Activated T-helper 1 cell treated with anti-CD3 and anti-CD28 coated beads, Interleukin-12 subunit alpha, Interleukin-12 subunit beta, Interleukin-2, Interleukin-4 antibody, amounts not matched to agents 30 ng/mL and 10 ng/mL and 1 ng/mL, durations not matched to agents 14 hours and 24 hours and 36 hours (primary cell): ENCODE measurements at regions not wholly inside any gene's neighbourhood (a gene's known extent, or its start where the extent isn't known, plus 50 kb on each side); places are given as distances from the start of the nearest gene placed in this dataset.

Experiments
- DNase-seq: peaks from one replicate; pipeline ENCODE4 v3.0.0; 2021; ENCODE audit warnings: low spot score
- H3K27ac Mint-ChIP-seq: one replicate; pipeline ENCODE4 v1.8.0; 2021; ENCODE audit warnings: mild to moderate bottlenecking, mixed read lengths
- H3K27me3 Mint-ChIP-seq: one replicate; pipeline ENCODE4 v1.8.0; 2022; ENCODE audit warnings: mild to moderate bottlenecking, moderate library complexity, mixed read lengths; ENCODE audit not compliant: insufficient read depth
- H3K36me3 Mint-ChIP-seq: one replicate; pipeline ENCODE4 v1.8.0; 2021; ENCODE audit warnings: low read depth, mixed read lengths
- H3K4me1 Mint-ChIP-seq: one replicate; pipeline ENCODE4 v1.8.0; 2021; ENCODE audit warnings: low read depth, mixed read lengths
- H3K4me3 Mint-ChIP-seq: one replicate; pipeline ENCODE4 v1.8.0; 2021; ENCODE audit warnings: mild to moderate bottlenecking, moderate library complexity, mixed read lengths
- H3K9me3 Mint-ChIP-seq: one replicate; pipeline ENCODE4 v1.8.0; 2021; ENCODE audit warnings: mixed read lengths
- intact Hi-C: fragments of 100-400 bp; cut with micrococcal nuclease; formaldehyde crosslinking; loops from one replicate; pipeline ENCODE4 v1.15.1; 2024

- intact Hi-C loops = no loop called here
- no peaks in the 10 kb centered on the region for H3K27me3 Mint-ChIP-seq
Measured at GRCh38 chr2:155318710-155319109, 620.2 kb downstream of the KCNJ3 start.

DNA sequence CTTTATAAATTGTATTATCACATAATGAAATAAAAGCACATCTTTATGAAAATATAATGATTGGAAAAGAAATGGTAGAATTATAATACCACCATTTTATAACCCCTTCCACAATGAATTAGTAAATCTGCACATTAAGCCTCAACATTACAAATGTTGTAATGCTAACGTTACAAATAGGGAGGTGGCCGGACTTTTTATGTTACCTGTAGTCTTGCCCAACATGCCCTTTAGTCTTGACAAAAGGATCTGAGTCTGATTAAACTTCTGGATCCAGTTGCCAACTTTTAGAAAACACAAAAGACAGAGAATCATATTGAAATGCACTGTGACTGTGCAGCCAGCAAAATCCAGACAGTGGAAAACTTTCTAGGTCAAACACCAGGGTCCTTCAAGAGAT is 617.3 kb downstream of the KCNJ3 start:
- no peaks in the 10 kb centered on the region for H3K9me3 Mint-ChIP-seq
- no peak for DNase-seq
- H3K4me3 Mint-ChIP-seq = no peak overlapping the region
- no peaks in the 10 kb centered on the region for H3K4me1 Mint-ChIP-seq
- H3K27ac Mint-ChIP-seq = no peak overlapping the region
- no peaks in the 10 kb centered on the region for H3K36me3 Mint-ChIP-seq
- intact Hi-C loops = no loop called here
- H3K27me3 Mint-ChIP-seq = no peaks in the 10 kb centered on the region

More at GRCh38 chr2:155318710-155319109, 620.2 kb downstream of the KCNJ3 start:
- H3K27ac Mint-ChIP-seq = no peak overlapping the region
- H3K36me3 Mint-ChIP-seq = no peaks in the 10 kb centered on the region
- no peak overlapping the region for H3K4me3 Mint-ChIP-seq
- no peak for DNase-seq
- no peaks in the 10 kb centered on the region for H3K9me3 Mint-ChIP-seq
- no peaks in the 10 kb centered on the region for H3K4me1 Mint-ChIP-seq

DNA sequence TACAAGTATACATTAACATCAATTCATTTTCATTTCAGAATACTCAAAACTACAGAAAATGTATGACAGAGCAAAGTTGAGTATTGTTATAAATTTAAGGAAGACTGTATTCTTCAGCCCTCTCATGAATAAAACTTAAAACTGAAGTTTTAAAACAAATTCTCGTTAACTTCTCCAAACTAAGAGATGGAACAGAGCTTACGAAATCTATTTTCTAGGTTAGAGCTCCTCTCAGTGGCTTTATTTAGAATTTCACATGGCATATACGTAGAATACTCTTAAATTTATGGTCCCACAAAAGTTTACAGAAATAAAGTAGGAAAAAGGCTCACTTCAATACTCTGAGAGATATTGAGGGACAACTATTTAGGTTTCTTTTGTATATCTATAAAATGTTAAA is 612.1 kb downstream of the KCNJ3 start:
- Mint-ChIP-seq H3K9me3 (no peaks in the 10 kb centered on the region), H3K4me1 (no peaks in the 10 kb centered on the region), H3K36me3 (no peaks in the 10 kb centered on the region), H3K27me3 (no peaks in the 10 kb centered on the region), H3K27ac (no peak overlapping the region), H3K4me3 (no peak overlapping the region)
- DNase-seq = no peak
- intact Hi-C loops = loop anchor here (2.0 kb wide), 1 partner anchor 858 kb away; no protein-coding TSS in a partner anchor

GRCh38 chr2:155309483-155309882 is 611.0 kb downstream of the KCNJ3 start:
- Mint-ChIP-seq H3K27ac (no peak overlapping the region), H3K4me3 (no peak overlapping the region), H3K36me3 (no peaks in the 10 kb centered on the region), H3K4me1 (no peaks in the 10 kb centered on the region), H3K27me3 (no peaks in the 10 kb centered on the region), H3K9me3 (no peaks in the 10 kb centered on the region)
- DNase-seq = no peak
- intact Hi-C loops = loop anchor here (10.0 kb wide), 1 partner anchor 685 kb away; no protein-coding TSS in a partner anchor

GRCh38 chr2:155308367-155309009 is 610.0 kb downstream of the KCNJ3 start:
- no peaks in the 10 kb centered on the region for H3K9me3 Mint-ChIP-seq
- no peaks in the 10 kb centered on the region for H3K27me3 Mint-ChIP-seq
- intact Hi-C loops = loop anchor here (10.0 kb wide), 1 partner anchor 684 kb away; no protein-coding TSS in a partner anchor
- H3K27ac Mint-ChIP-seq = no peak overlapping the region
- H3K36me3 Mint-ChIP-seq = no peaks in the 10 kb centered on the region
- H3K4me3 Mint-ChIP-seq = no peak overlapping the region
- no peaks in the 10 kb centered on the region for H3K4me1 Mint-ChIP-seq
- no peak for DNase-seq

DNA sequence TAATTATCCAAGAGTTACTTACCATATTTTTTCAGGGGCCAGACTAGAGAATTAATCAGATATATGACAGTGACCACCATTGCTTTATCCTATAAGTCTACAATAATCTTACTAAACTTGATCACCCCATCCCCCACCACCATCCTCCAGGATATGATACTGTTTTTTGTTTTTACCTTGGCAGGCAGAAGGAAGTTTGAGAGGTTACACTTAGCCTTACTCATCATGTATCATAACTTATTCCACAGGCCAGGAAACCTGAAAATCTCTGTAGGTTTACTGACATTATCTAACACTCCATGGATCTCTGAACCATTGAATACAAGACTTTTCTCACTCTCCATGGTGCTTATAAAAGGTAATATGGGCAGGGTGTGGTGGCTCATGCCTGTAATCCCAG is 602.7 kb downstream of the KCNJ3 start:
- H3K27me3 Mint-ChIP-seq = no peaks in the 10 kb centered on the region
- no peaks in the 10 kb centered on the region for H3K36me3 Mint-ChIP-seq
- no peaks in the 10 kb centered on the region for H3K4me1 Mint-ChIP-seq
- H3K9me3 Mint-ChIP-seq = no peaks in the 10 kb centered on the region
- no peak overlapping the region for H3K4me3 Mint-ChIP-seq
- no peak overlapping the region for H3K27ac Mint-ChIP-seq
- DNase-seq = no peak
- intact Hi-C loops = loop anchor here (10.0 kb wide), 1 partner anchor 676 kb away; no protein-coding TSS in a partner anchor

DNA sequence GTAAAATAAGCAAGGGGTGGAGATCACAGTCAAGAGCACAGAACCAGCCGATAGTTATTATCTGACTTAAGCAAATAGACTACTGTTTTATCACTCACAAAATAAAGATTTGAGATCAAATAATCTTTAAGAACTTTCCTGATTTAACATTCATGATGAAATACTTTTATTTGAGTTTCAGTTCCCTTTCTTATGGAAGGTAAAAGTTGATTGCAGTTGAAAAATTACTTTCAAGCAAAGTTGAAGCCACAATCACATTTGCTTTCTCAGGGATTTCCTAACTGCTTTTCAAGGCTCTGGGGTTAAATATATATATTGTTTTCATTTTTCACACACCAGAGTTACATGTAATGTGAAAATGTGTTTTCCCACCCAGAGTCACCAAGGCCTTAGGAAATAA is 599.5 kb downstream of the KCNJ3 start:
- Mint-ChIP-seq H3K27ac (no peak overlapping the region), H3K4me3 (no peak overlapping the region), H3K9me3 (no peaks in the 10 kb centered on the region), H3K27me3 (no peaks in the 10 kb centered on the region), H3K4me1 (no peaks in the 10 kb centered on the region), H3K36me3 (no peaks in the 10 kb centered on the region)
- intact Hi-C loops = no loop called here
- no peak for DNase-seq

- H3K9me3 Mint-ChIP-seq = no peaks in the 10 kb centered on the region
- H3K4me3 Mint-ChIP-seq = no peak overlapping the region
- no peak overlapping the region for H3K27ac Mint-ChIP-seq
- H3K36me3 Mint-ChIP-seq = no peaks in the 10 kb centered on the region
- no peaks in the 10 kb centered on the region for H3K4me1 Mint-ChIP-seq
- no peak for DNase-seq
- intact Hi-C loops = no loop called here
- H3K27me3 Mint-ChIP-seq = no peaks in the 10 kb centered on the region
Measured at GRCh38 chr2:155294358-155294757, 595.9 kb downstream of the KCNJ3 start.

DNA sequence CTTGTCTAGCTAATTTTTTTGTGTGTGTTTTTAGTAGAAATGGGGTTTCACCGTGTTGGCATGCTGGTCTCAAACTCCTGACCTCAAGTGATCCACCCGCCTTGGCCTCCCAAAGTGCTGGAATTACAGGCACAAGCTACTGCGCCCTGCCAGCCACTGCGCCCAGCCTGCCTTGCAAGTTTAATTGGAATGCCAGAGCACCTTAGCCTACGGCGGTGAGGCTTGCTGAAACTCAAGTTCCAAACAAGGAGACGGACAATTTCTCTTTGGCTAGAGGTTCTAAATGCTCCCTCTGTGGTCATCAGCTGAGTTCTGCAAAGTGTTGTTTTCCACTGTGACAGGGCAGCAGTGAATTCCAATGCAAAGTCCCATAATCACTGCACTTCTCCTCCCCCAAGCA is 583.4 kb downstream of the KCNJ3 start:
- Mint-ChIP-seq H3K4me3 (no peak overlapping the region), H3K4me1 (no peaks in the 10 kb centered on the region), H3K27ac (no peak overlapping the region), H3K36me3 (no peaks in the 10 kb centered on the region), H3K27me3 (no peaks in the 10 kb centered on the region), H3K9me3 (no peaks in the 10 kb centered on the region)
- intact Hi-C loops = no loop called here
- no peak for DNase-seq

GRCh38 chr2:155273323-155273722 is 574.8 kb downstream of the KCNJ3 start:
- H3K27me3 Mint-ChIP-seq = no peaks in the 10 kb centered on the region

GRCh38 chr2:155266583-155266982 is 568.1 kb downstream of the KCNJ3 start:
- H3K9me3 Mint-ChIP-seq = no peaks in the 10 kb centered on the region
- no peaks in the 10 kb centered on the region for H3K36me3 Mint-ChIP-seq
- no peak for DNase-seq
- H3K27me3 Mint-ChIP-seq = no peaks in the 10 kb centered on the region
- intact Hi-C loops = no loop called here
- no peaks in the 10 kb centered on the region for H3K4me1 Mint-ChIP-seq
- H3K27ac Mint-ChIP-seq = no peak overlapping the region
- H3K4me3 Mint-ChIP-seq = no peak overlapping the region

More at GRCh38 chr2:155273323-155273722, 574.8 kb downstream of the KCNJ3 start:
- Mint-ChIP-seq H3K36me3 (no peaks in the 10 kb centered on the region), H3K9me3 (no peaks in the 10 kb centered on the region), H3K4me1 (no peaks in the 10 kb centered on the region), H3K4me3 (no peak overlapping the region), H3K27ac (no peak overlapping the region)
- intact Hi-C loops = no loop called here
- no peak for DNase-seq

DNA sequence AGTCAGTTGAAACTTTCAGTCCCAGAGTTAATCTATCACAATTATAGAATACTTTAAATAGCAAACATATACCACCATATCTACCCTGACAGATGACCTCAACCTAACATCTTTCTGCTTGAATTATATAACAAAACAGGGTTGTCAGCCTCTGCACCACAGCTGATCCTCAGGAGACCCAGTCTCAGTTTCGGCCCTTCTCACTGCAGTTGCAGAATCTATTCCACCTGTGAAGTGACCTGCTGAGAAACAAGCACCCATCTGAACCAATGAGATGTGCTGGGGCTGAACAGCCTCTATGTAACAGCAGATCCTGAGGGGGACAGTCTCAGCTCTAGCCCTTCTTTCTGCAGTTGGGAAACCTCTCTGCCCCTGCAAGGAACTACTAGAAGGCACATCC is 567.6 kb downstream of the KCNJ3 start:
- no peak overlapping the region for H3K27ac Mint-ChIP-seq
- no peaks in the 10 kb centered on the region for H3K36me3 Mint-ChIP-seq
- H3K27me3 Mint-ChIP-seq = no peaks in the 10 kb centered on the region
- intact Hi-C loops = no loop called here
- H3K4me3 Mint-ChIP-seq = no peak overlapping the region
- no peaks in the 10 kb centered on the region for H3K9me3 Mint-ChIP-seq
- no peaks in the 10 kb centered on the region for H3K4me1 Mint-ChIP-seq
- DNase-seq = no peak

GRCh38 chr2:155256803-155257202 is 558.3 kb downstream of the KCNJ3 start:
- no peak overlapping the region for H3K27ac Mint-ChIP-seq
- DNase-seq = no peak
- no peak overlapping the region for H3K4me3 Mint-ChIP-seq
- H3K4me1 Mint-ChIP-seq = no peaks in the 10 kb centered on the region
- no peaks in the 10 kb centered on the region for H3K36me3 Mint-ChIP-seq
- intact Hi-C loops = no loop called here
- H3K9me3 Mint-ChIP-seq = no peaks in the 10 kb centered on the region
- H3K27me3 Mint-ChIP-seq = no peaks in the 10 kb centered on the region

DNA sequence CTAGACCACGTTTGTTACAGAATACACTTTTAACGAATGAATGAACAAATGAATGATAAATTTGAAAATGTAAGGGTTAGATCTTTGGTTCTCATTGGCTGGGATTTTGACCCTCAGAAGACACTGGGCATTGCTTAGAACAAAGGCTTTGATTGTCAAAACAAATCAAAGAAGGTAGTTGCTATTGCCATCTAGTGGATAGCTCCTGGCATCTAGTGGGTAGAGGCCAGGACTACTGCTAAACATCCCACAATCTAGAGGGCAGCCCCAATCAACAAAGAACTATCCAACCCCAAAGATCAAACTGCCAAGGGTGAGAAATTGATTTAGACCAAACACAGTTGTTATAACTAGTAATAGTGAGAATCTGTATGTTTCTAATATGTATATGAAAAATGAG is 552.3 kb downstream of the KCNJ3 start:
- Mint-ChIP-seq H3K36me3 (no peaks in the 10 kb centered on the region), H3K4me1 (no peaks in the 10 kb centered on the region), H3K4me3 (no peak overlapping the region), H3K27me3 (no peaks in the 10 kb centered on the region), H3K27ac (no peak overlapping the region), H3K9me3 (no peaks in the 10 kb centered on the region)
- intact Hi-C loops = no loop called here
- no peak for DNase-seq
